GM21723 (cell line): ENCODE measurements at regions not wholly inside any gene's neighbourhood (a gene's known extent, or its start where the extent isn't known, plus 50 kb on each side); places are given as distances from the start of the nearest gene placed in this dataset.

Experiments
- ATAC-seq: cut with Tn5 transposase; IDR thresholded peaks from one replicate; pipeline ENCODE4 v1.9.1; 2021; ENCODE audit warnings: mild to moderate bottlenecking, moderate library complexity; ENCODE audit not compliant: unreplicated experiment

- peak; percentile 79 for ATAC-seq
Observed at GRCh38 chr9:73219985-73220626, 68.4 kb downstream of the ANXA1 start.

GRCh38 chr9:73223594-73223993, 71.9 kb downstream of the ANXA1 start:
- no peak for ATAC-seq

- no peak for ATAC-seq
Observed at GRCh38 chr9:73229543-73229942, 77.9 kb downstream of the ANXA1 start.

GRCh38 chr9:73230251-73230650, 78.6 kb downstream of the ANXA1 start:
- no peak for ATAC-seq

- ATAC-seq, result no peak
Observed at GRCh38 chr9:73231203-73231602, 79.5 kb downstream of the ANXA1 start.

GRCh38 chr9:73233359-73234007, 81.8 kb downstream of the ANXA1 start:
- ATAC-seq, result no peak

GRCh38 chr9:73234008-73234360, 82.3 kb downstream of the ANXA1 start:
- no peak for ATAC-seq

- no peak for ATAC-seq
Observed at GRCh38 chr9:73237140-73237539, 85.5 kb downstream of the ANXA1 start.

- no peak for ATAC-seq
Observed at GRCh38 chr9:73239570-73240265, 88.1 kb downstream of the ANXA1 start.

GRCh38 chr9:73243078-73243477, 91.4 kb downstream of the ANXA1 start:
- ATAC-seq, result no peak

GRCh38 chr9:73259086-73259696, 107.5 kb downstream of the ANXA1 start:
- no peak for ATAC-seq

- no peak for ATAC-seq
Observed at GRCh38 chr9:73260506-73260905, 108.8 kb downstream of the ANXA1 start.

GRCh38 chr9:73264631-73265030, 113.0 kb downstream of the ANXA1 start:
- no peak for ATAC-seq

GRCh38 chr9:73265876-73266275, 114.2 kb downstream of the ANXA1 start:
- ATAC-seq, result no peak

GRCh38 chr9:73269430-73270101, 117.9 kb downstream of the ANXA1 start:
- no peak for ATAC-seq

GRCh38 chr9:73270967-73271721, 119.5 kb downstream of the ANXA1 start:
- no peak for ATAC-seq

GRCh38 chr9:73280113-73280512, 128.4 kb downstream of the ANXA1 start:
- no peak for ATAC-seq

- no peak for ATAC-seq
Observed at GRCh38 chr9:73284377-73284776, 132.7 kb downstream of the ANXA1 start.

- ATAC-seq, result no peak
Observed at GRCh38 chr9:73294336-73294735, 142.7 kb downstream of the ANXA1 start.

GRCh38 chr9:73325983-73326382, 174.3 kb downstream of the ANXA1 start:
- ATAC-seq, result no peak

- ATAC-seq, result no peak
Observed at GRCh38 chr9:73327149-73327548, 175.5 kb downstream of the ANXA1 start.
